ENCODE measurements at regions not wholly inside any gene's neighbourhood (a gene's known extent, or its start where the extent isn't known, plus 50 kb on each side); places are given as distances from the start of the nearest gene placed in this dataset.

GRCh38 chr1:56355918-56356317 is 223.4 kb downstream of the PLPP3 start:
- no peaks in the 10 kb centered on the region for H3K27me3 ChIP-seq (ENCODE audit: insufficient read depth, poor library complexity, severe bottlenecking)
- no peak overlapping the region for H3K27ac ChIP-seq (replicated peaks)
- H3K4me3 ChIP-seq (replicated peaks; ENCODE audit: insufficient read depth, low read length), result no peak overlapping the region
- TF ChIP-seq SPI1 (IDR thresholded peaks at IDR 0.05; ENCODE audit: borderline replicate concordance, low read depth), result no peak
- no peak for TF ChIP-seq CTCF (IDR thresholded peaks at IDR 0.05; ENCODE audit: insufficient read depth, low read length)
- no peak for TF ChIP-seq GABPA (IDR thresholded peaks at IDR 0.05; ENCODE audit: low read depth)
- no peak for TF ChIP-seq REST (IDR thresholded peaks at IDR 0.05; ENCODE audit: insufficient replicate concordance, low read depth)
- TF ChIP-seq POLR2AphosphoS5 (IDR thresholded peaks at IDR 0.05; ENCODE audit: low read depth), result no peak
- DNase-seq (ENCODE audit: low read depth in 1 of 2, low spot score in 1 of 2), result no peak

DNA sequence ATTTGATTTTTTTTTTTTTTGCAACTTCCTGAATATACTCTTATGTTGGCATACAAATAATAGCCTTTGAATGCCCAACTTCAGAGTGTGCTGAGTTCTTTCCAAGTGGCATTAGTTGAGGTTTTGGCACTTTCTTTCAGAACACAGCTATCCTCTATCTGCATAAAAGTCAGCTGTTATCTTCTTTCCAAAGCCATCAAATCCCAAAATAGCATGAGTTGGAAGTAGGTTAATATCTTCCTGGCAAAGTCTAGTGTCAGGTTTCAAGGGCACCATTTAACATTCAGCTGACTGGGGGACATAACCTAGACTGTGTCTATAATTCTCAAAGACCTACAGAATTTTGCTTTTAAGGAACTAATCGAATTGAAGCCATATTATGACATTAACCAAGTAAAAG is 223.9 kb downstream of the PLPP3 start:
- H3K4me3 ChIP-seq (replicated peaks; ENCODE audit: insufficient read depth, low read length), result no peak overlapping the region
- no peak overlapping the region for H3K27ac ChIP-seq (replicated peaks)
- H3K27me3 ChIP-seq (ENCODE audit: insufficient read depth, poor library complexity, severe bottlenecking), result no peaks in the 10 kb centered on the region
- no peak for DNase-seq (ENCODE audit: low read depth in 1 of 2, low spot score in 1 of 2)
- TF ChIP-seq GABPA (IDR thresholded peaks at IDR 0.05; ENCODE audit: low read depth) (no peak), SPI1 (IDR thresholded peaks at IDR 0.05; ENCODE audit: borderline replicate concordance, low read depth) (no peak), CTCF (IDR thresholded peaks at IDR 0.05; ENCODE audit: insufficient read depth, low read length) (no peak)

GRCh38 chr1:56345831-56346230 is 233.5 kb downstream of the PLPP3 start:
- no peak overlapping the region for H3K4me3 ChIP-seq (replicated peaks; ENCODE audit: insufficient read depth, low read length)
- no peak for DNase-seq (ENCODE audit: low read depth in 1 of 2, low spot score in 1 of 2)

More at GRCh38 chr1:56345831-56346230, 233.5 kb downstream of the PLPP3 start:
- Histone ChIP-seq H3K27me3 (ENCODE audit: insufficient read depth, poor library complexity, severe bottlenecking) (no peaks in the 10 kb centered on the region), H3K27ac (replicated peaks) (no peak overlapping the region)
- TF ChIP-seq POLR2AphosphoS5 (IDR thresholded peaks at IDR 0.05; ENCODE audit: low read depth) (no peak), CTCF (IDR thresholded peaks at IDR 0.05; ENCODE audit: insufficient read depth, low read length) (no peak), REST (IDR thresholded peaks at IDR 0.05; ENCODE audit: insufficient replicate concordance, low read depth) (no peak), GABPA (IDR thresholded peaks at IDR 0.05; ENCODE audit: low read depth) (no peak), SPI1 (IDR thresholded peaks at IDR 0.05; ENCODE audit: borderline replicate concordance, low read depth) (no peak)
